ENCODE measurements at regions not wholly inside any gene's neighbourhood (a gene's known extent, or its start where the extent isn't known, plus 50 kb on each side); places are given as distances from the start of the nearest gene placed in this dataset.

DNA sequence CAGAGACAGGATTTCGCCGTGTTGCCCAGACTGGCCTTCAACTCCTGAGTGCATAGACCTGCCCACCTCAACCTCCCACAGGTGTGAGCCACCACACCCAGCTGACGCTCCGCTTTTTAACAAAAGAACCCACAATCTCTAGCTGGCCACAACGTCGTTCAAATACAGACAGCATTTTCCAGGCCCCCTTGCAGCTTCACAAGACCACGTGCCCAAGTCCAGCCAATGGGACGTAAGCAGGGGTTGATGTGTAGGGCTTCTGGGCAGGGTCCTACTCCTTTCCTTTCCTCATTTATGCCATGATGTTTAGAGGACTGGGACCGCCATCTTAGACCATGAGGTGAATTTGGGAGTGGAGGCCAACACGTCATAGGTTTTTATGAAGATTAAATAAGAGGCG lies 81.0 kb downstream of the TFAP2C start:
- TF ChIP-seq, protein P1, sequence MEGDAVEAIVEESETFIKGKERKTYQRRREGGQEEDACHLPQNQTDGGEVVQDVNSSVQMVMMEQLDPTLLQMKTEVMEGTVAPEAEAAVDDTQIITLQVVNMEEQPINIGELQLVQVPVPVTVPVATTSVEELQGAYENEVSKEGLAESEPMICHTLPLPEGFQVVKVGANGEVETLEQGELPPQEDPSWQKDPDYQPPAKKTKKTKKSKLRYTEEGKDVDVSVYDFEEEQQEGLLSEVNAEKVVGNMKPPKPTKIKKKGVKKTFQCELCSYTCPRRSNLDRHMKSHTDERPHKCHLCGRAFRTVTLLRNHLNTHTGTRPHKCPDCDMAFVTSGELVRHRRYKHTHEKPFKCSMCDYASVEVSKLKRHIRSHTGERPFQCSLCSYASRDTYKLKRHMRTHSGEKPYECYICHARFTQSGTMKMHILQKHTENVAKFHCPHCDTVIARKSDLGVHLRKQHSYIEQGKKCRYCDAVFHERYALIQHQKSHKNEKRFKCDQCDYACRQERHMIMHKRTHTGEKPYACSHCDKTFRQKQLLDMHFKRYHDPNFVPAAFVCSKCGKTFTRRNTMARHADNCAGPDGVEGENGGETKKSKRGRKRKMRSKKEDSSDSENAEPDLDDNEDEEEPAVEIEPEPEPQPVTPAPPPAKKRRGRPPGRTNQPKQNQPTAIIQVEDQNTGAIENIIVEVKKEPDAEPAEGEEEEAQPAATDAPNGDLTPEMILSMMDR (IDR thresholded peaks at IDR 0.05) = no peak
- TF ChIP-seq POLR2A (IDR thresholded peaks at IDR 0.05) = no peak
